Thymus (tissue), 11 donors: ENCODE measurements at regions not wholly inside any gene's neighbourhood (a gene's known extent, or its start where the extent isn't known, plus 50 kb on each side); places are given as distances from the start of the nearest gene placed in this dataset.

Experiments used
- DNase-seq, 9 donors: peaks; one replicate each; pipeline ENCODE4 v3.0.0-alpha.2; 2013; ENCODE audit warnings: low spot score in 9 of 9, low read depth in 6 of 9, missing footprints in 1 of 9
- H3K27ac ChIP-seq, 2 donors: one replicate each; pipeline ENCODE4 v1.5.1; 2013; ENCODE audit warnings: control low read depth in 1 of 2, low read depth in 1 of 2, low read length in 1 of 2, mild to moderate bottlenecking in 1 of 2, moderate library complexity in 1 of 2
- H3K27me3 ChIP-seq, 2 donors: one replicate each; pipeline ENCODE4 v1.5.1; 2013; ENCODE audit warnings: low read length in 1 of 2; ENCODE audit not compliant: control insufficient read depth in 2 of 2, insufficient read depth in 1 of 2
- H3K36me3 ChIP-seq, 2 donors: one replicate each; pipeline ENCODE4 v1.5.1; 2013; ENCODE audit warnings: low read length in 1 of 2, mild to moderate bottlenecking in 1 of 2, moderate library complexity in 1 of 2; ENCODE audit not compliant: control insufficient read depth in 2 of 2, insufficient read depth in 2 of 2
- H3K4me1 ChIP-seq, 2 donors: one replicate each; pipeline ENCODE4 v1.5.1; 2013; ENCODE audit warnings: low read length in 2 of 2; ENCODE audit not compliant: control insufficient read depth in 2 of 2, insufficient read depth in 2 of 2
- H3K4me3 ChIP-seq, 2 donors: one replicate each; pipeline ENCODE4 v1.5.1; 2013; ENCODE audit warnings: low read length in 2 of 2, control low read depth in 1 of 2, mild to moderate bottlenecking in 1 of 2
- H3K9me3 ChIP-seq, 2 donors: one replicate each; pipeline ENCODE4 v1.5.1; 2013; ENCODE audit warnings: low read length in 1 of 2, mild to moderate bottlenecking in 1 of 2; ENCODE audit not compliant: control insufficient read depth in 2 of 2, insufficient read depth in 1 of 2
- WGBS: extraction: QIAGEN DNeasy Blood & Tissue Kit; methylation state at CpG from one replicate; pipeline ENCODE4 v1.1.7; 2013; 5-methylcytosine and 5-hydroxymethylcytosine counted together
- donor health status: healthy.

DNA sequence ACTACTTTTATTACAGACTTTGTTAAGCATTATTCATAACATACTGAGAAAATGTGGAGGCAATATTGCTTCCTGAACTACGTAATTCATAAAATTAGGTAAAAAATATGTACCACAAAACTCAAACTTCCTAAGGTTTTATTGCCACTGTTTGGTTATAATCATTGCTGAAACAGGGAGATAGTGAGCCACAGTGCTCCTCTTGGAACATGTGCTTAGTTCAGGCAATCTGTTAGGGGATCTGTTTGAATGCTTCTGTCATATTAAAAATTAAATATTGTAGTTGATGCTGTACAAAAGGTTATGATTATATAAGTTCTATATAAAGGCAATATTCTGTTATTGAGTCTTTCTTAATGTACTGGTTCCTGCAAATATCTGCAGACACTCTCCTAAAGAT lies 480.7 kb downstream of the GRXCR1 start:
- H3K27me3 ChIP-seq, result no peaks in the 10 kb centered on the region
- no peaks in the 10 kb centered on the region for H3K4me1 ChIP-seq
- WGBS, result 96% methylated on average over 1 of the region's 1 CpG
- no peak overlapping the region for H3K4me3 ChIP-seq
- no peak for DNase-seq
- H3K27ac ChIP-seq, result no peak overlapping the region
- no peaks in the 10 kb centered on the region for H3K9me3 ChIP-seq
- H3K36me3 ChIP-seq, result no peaks in the 10 kb centered on the region

DNA sequence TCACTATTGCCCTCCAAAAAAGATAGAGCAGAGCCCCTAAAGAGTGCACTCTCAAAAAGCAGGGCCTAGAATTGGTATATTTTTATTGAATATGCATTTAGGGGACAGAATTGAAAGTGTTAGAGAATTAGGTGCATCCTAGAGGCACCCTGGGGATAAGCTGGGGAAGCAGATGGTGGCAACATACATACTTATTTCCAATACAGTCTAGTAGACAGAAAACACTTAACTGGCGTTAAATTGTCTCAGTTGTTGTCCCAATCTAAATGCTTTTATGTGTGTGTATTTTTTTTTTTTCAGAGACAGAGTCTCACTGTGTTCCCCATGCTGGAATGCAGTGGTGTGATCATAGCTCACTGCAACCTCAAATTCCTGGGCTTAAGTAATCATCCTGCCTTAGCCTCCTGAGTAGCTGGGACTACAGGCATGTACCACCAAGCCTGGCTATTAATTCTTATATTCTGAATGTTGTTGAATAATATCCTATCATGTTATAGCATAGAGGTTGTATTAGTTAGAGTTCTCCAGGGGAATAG lies 481.8 kb downstream of the GRXCR1 start:
- no peak overlapping the region for H3K27ac ChIP-seq
- H3K27me3 ChIP-seq, result no peaks in the 10 kb centered on the region
- WGBS, result 87% methylated on average over 1 of the region's 1 CpG
- no peaks in the 10 kb centered on the region for H3K4me1 ChIP-seq
- H3K36me3 ChIP-seq, result no peaks in the 10 kb centered on the region
- H3K9me3 ChIP-seq, result no peaks in the 10 kb centered on the region
- no peak for DNase-seq
- H3K4me3 ChIP-seq, result no peak overlapping the region

DNA sequence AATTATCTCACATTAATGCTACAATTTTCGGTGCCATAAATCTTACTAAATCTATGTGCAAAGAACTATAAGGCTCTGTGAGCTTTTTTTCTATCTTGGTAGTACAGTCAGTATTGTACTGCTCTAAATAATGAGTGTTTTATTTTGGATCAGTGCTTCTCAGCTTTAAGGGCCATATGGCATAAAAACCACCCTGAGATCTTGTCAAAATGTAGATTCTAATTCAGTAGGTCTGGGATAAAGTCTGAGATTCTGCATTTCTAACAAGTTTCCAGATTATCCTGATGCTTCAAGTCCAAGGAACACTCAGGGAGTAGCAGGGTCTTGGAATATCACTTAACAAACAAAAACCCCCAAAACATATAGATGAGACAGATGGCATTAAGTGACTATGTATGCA lies 486.5 kb downstream of the GRXCR1 start:
- Histone ChIP-seq H3K27ac (no peak overlapping the region), H3K4me3 (no peak overlapping the region), H3K27me3 (no peaks in the 10 kb centered on the region), H3K9me3 (no peaks in the 10 kb centered on the region), H3K4me1 (no peaks in the 10 kb centered on the region), H3K36me3 (no peaks in the 10 kb centered on the region)
- 91% methylated on average over 1 of the region's 1 CpG for WGBS
- no peak for DNase-seq

DNA sequence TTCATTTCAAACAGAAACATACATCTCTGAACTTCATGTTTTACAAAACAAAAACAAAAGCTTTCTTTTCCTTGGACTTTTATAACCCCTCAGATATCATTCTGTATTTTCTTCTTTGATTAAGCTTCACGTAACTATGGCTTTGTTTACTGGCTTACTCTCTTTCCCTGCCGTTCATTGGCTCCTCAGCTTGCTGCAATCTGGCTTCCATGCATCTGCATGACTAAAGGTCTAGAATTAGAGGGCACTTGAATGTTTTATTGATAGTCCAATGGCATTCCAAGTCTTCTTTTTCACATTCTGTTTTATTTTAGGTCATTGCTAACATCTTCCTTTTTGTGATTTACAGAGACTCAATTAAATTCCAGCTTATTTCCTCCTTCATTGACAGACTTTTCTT lies 487.6 kb downstream of the GRXCR1 start:
- H3K27me3 ChIP-seq, result no peaks in the 10 kb centered on the region
- WGBS, result 86% methylated on average over 2 of the region's 2 CpGs
- H3K4me3 ChIP-seq, result no peak overlapping the region
- no peak for DNase-seq
- no peak overlapping the region for H3K27ac ChIP-seq
- H3K4me1 ChIP-seq, result no peaks in the 10 kb centered on the region
- H3K36me3 ChIP-seq, result no peaks in the 10 kb centered on the region
- no peaks in the 10 kb centered on the region for H3K9me3 ChIP-seq

DNA sequence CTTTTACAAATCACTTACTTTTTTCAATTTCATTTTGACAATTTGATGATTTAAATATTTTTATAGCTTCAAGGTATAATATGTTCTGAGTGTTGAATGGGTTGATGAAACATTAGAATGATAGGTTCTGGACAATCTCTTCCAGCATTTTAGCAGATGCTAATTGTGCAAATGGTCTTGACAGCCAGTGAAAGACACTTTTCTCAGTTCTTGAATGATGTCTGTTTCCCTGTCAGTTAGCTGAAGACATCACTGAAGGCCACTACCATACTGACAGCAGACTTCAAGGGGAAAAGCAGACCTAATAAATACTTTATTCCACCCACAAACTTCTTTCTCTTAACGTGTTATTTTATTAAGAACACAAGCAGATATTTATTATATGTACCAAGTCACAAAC lies 498.6 kb downstream of the GRXCR1 start:
- no peak overlapping the region for H3K27ac ChIP-seq
- WGBS, result 51% methylated on average over 1 of the region's 1 CpG
- no peaks in the 10 kb centered on the region for H3K27me3 ChIP-seq

DNA sequence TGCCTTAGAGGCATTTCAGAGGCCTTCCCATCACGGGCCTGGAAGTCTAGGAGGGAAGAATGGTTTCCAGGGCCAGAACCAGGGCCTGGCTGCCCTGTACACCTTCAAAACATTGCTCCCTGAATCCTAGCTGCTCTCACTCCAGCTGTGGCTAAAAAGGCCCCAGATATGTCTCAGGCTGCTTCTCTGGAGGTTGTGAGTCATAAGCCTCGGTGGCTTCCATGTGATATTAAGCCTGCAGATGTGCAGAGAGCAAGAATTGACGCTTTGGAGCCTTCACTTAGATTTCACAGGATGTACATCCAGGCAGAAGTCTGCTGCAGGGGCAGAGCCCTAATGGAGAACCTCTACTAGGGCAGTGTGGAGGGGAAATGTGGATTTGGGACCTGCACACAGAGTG lies 502.5 kb downstream of the GRXCR1 start:
- WGBS, result 69% methylated on average over 3 of the region's 3 CpGs
- H3K4me3 ChIP-seq, result no peak overlapping the region
- peaks cover 0 to 6% of the 10 kb centered on the region in 2 donors for H3K9me3 ChIP-seq
- no peaks in the 10 kb centered on the region for H3K36me3 ChIP-seq
- no peaks in the 10 kb centered on the region for H3K27me3 ChIP-seq
- H3K27ac ChIP-seq, result no peak overlapping the region
- no peaks in the 10 kb centered on the region for H3K4me1 ChIP-seq
- DNase-seq, result no peak

More for the DNA sequence above, 498.6 kb downstream of the GRXCR1 start:
- DNase-seq, result no peak
- H3K4me1 ChIP-seq, result no peaks in the 10 kb centered on the region
- H3K36me3 ChIP-seq, result no peaks in the 10 kb centered on the region
- H3K9me3 ChIP-seq, result peaks cover 0 to 6% of the 10 kb centered on the region in 2 donors
- no peak overlapping the region for H3K4me3 ChIP-seq

DNA sequence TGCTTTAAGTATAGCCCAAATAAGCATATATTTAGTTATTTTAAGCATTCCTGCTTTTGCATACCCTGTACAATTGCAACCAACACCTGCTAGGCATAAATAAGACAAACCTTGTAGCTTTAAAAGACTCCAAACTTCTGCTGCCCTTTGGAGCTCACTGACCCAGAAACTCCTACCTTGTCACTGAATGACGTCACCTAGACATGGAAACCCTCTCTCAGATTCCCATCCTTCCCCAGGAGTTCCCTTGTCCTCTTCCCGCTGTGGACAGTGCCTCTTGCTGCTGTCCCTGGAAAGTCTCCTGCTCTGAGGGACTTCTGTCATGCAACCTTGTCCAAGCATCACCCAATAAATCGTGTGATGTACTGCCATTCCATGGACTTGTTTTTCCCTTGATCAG lies 507.2 kb downstream of the GRXCR1 start:
- H3K4me1 ChIP-seq, result no peaks in the 10 kb centered on the region
- no peak overlapping the region for H3K27ac ChIP-seq
- no peaks in the 10 kb centered on the region for H3K36me3 ChIP-seq
- DNase-seq, result no peak
- peaks cover 0 to 6% of the 10 kb centered on the region in 2 donors for H3K9me3 ChIP-seq
- H3K4me3 ChIP-seq, result no peak overlapping the region
- 92% methylated on average over 3 of the region's 3 CpGs for WGBS
- H3K27me3 ChIP-seq, result no peaks in the 10 kb centered on the region

DNA sequence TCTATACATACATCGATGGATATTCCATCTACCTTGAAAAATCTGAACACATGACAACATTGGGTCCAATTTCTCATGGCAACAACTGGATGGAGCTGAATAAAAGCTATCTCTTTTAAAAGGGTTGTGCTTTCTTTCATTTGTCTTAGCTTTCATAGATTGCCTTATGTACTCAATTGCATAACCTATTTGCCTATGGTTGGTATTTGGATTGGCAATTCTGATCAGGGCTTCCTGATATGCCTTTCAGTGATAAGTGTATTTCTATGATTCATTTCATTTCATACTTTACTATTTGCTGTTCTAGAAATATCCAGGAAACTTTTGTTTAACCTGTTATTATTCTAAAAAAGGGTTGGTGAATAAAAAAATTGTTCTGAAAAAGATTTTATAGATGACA lies 509.9 kb downstream of the GRXCR1 start:
- peaks cover 0 to 7% of the 10 kb centered on the region in 2 donors for H3K9me3 ChIP-seq
- no peaks in the 10 kb centered on the region for H3K36me3 ChIP-seq
- WGBS, result 93% methylated on average over 1 of the region's 1 CpG
- no peak for DNase-seq
- H3K27ac ChIP-seq, result no peak overlapping the region
- no peak overlapping the region for H3K4me3 ChIP-seq
- no peaks in the 10 kb centered on the region for H3K27me3 ChIP-seq
- H3K4me1 ChIP-seq, result no peaks in the 10 kb centered on the region

DNA sequence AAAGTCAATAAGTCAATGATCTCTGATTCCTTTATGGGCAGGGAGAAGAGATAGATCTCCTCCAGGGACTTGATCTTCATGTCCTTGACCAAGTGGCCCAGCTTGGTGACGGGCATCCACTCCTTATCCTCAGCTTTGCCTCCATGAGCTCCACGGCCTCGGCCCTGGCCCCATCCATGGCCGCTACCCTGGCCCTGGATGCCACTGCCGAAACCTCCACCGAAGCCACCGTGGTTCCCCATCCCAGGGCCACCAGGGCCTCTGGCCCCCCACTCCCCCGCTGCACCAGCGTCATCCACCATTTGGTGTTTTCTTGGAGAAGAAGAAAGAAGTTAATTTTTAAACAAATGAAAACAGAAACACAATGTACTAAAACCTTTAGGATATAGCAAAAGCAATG lies 518.1 kb downstream of the GRXCR1 start:
- Histone ChIP-seq H3K36me3 (no peaks in the 10 kb centered on the region), H3K4me3 (no peak overlapping the region), H3K9me3 (peaks cover 0 to 19% of the 10 kb centered on the region in 2 donors), H3K4me1 (no peaks in the 10 kb centered on the region), H3K27ac (no peak overlapping the region), H3K27me3 (no peaks in the 10 kb centered on the region)
- no peak for DNase-seq
- WGBS, result 98% methylated on average over 9 of the region's 9 CpGs

DNA sequence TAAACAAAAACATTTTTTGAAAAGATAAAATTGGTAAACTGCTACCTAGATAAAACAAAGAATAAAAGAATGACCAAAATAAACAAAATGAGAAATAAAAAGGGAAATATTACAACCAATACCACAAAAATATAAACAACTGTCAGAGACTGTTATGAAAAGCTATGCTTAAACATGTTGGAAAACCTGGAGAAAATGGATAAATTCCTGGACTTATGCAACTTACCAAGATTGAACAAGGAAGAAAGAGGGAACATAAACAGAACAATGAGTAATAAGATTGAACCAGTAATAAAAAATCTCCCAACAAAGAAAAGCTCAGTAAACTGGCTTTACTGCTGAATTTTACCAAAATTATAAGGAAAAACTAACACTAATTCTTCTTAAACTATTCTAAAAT lies 518.7 kb downstream of the GRXCR1 start:
- peaks cover 0 to 19% of the 10 kb centered on the region in 2 donors for H3K9me3 ChIP-seq
- no peaks in the 10 kb centered on the region for H3K4me1 ChIP-seq
- H3K27ac ChIP-seq, result no peak overlapping the region
- H3K4me3 ChIP-seq, result no peak overlapping the region
- no peak for DNase-seq
- H3K36me3 ChIP-seq, result no peaks in the 10 kb centered on the region
- no peaks in the 10 kb centered on the region for H3K27me3 ChIP-seq
